ENCODE measurements at regions not wholly inside any gene's neighbourhood (a gene's known extent, or its start where the extent isn't known, plus 50 kb on each side); places are given as distances from the start of the nearest gene placed in this dataset.
"Not testable (repeated sequence)": the region's sequence is repeated elsewhere in the genome, so short reads cannot be mapped to it uniquely, and the experiment has no call there.

DNA sequence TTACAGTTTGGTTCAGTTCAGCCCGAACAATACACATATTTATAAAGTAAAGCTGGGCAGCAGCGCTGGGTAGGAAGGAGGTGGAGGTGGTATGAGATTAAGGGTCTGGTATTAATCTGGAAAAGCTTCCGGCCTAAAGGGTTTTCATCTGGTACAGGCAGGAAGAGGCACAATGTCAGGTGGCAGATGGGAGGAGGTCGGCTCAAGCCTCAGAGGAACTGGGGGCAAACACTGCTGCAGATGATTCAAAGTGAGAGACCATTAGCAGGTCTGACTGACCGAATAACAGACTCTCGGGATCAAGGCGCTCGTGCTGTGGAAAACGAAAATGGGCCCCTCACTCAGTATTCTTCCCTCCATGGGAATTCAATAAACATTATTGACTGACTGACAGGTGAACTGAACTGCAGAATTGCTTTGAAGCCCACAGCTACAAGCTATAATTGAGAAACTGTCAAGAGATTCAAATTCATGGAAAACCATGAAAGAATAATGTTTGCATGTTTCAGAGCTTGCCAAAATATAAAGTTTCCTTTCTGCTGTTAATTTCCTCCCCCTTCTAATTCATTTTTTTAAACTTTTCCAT lies 75.3 kb downstream of the TMEM167A start:
- DNase-seq (ENCODE audit: low read depth): no peak

DNA sequence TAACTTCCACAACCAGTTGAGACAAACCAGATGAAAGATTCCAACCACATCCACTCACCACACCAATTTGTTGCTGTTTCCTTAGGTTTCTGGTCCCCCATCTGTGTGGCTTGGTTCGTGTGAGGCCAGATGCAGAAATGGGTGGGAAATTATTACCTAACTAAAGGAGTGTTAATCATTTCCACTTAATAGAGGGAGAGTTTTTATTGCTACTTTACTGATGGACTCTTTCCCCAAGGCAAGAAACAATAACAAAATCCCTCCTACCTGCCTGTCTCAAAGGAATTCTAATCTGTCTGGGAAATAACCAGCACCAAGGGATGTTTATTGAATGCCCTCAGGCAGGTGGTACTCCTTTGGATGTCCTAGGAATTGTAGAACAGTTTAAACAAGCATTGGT lies 76.3 kb downstream of the TMEM167A start:
- DNase-seq (ENCODE audit: low read depth): no peak

DNA sequence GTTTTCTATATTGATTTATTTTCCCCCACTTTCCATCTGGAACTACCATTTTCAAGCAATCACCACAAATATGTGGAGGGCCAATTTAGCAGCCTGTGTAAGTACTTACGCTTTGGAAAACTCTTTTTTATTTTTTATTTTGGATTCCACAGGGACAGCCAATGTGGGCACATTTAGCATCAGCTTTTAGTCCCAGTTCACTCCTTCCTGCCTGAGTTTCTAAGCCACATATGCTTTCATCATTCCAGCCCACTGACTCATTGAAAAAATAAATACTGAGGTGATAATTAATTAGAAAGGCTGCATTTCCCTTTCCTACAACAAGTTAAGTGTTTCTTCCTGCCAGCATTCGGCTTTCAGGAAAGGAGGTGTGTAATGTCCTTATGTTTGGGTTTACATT lies 76.8 kb downstream of the TMEM167A start:
- DNase-seq (ENCODE audit: low read depth): peak; percentile 13

DNA sequence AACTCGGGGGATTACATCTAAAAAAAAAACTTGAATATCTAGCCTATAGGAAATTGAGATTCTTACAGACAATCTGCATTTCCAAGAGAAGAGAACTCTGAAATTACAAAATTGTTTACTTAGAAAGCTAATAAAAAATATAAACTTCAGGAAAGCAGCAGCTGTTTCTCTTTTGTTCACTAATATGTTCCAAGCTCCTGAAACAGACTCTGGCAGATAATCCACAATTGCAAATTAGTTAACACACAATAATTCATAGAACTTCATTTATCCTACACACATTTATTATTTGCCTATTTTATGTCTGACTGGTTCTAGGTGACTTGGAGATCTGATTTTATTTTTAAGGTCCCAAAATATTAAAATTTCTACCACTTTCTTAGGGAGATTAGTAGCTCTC lies 83.8 kb downstream of the TMEM167A start:
- DNase-seq (ENCODE audit: low read depth): no peak

DNA sequence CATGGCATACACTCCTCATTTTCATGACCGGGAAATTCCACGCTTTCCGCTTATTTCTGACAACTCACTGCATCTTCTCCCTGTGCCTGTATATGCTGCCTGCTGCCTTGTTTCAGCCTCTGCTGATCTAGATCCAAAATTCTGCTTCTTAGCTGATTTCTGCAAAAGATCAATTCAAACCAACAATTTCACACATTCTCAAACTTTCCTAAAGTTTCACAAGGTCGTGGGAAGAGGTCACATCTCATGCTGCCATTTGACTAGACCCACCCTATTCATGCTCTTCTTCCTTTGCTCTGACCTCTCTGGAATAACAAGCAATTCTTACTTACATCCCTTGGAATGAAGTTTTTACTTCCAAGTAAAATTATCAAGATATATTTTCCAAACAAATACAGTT lies 84.5 kb downstream of the TMEM167A start:
- no peak for DNase-seq (ENCODE audit: low read depth)

DNA sequence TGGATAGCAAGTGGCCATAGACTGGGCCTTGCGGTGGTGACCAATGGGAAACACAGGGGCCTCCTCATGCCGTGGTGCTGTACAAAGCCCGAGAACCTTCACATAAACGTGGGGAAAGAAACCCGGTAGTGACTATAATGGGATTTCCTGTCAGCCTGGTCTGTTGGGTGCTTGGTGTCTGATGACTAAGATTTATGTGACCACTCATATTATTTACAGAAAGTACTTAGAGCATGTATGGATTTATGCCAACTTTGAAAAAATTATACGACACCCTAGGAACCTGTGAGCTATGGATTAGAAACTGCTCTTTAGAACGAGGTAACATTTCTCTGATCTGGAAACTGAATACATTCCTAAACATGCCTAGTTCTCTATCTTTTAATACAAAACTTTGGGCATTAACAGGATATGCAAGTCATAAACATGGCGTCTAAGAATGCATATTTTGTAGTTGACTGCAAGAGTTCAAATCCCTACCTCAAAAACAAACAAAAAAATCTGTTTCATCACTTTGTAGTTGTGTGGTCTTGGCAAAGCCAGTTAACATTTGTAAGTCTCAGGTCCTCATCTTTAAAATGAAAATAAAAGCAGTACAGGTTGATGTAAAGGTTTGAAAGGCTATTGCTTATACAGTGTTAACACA lies 85.4 kb downstream of the TMEM167A start:
- DNase-seq (ENCODE audit: low read depth): peak; percentile 28

DNA sequence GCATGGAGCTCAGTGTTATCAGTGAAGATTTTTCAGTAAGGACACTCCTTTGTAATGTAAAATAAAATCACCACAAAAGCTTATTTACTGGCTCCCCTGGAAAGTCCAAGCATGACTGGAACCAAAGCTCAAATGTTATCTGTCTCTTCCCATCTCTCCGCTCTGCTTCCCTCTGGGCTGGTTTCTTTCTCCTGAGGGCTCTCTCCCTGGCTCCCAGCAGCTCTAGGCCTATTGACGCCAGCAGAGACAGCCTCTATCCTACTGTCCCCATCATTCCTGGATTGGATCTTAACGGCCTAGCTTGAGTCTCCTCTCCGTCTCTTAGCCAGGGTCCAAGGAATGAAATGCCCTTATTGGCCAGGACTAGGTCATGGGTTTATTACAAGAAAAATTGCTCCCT lies 86.1 kb downstream of the TMEM167A start:
- DNase-seq (ENCODE audit: low read depth): no peak

DNA sequence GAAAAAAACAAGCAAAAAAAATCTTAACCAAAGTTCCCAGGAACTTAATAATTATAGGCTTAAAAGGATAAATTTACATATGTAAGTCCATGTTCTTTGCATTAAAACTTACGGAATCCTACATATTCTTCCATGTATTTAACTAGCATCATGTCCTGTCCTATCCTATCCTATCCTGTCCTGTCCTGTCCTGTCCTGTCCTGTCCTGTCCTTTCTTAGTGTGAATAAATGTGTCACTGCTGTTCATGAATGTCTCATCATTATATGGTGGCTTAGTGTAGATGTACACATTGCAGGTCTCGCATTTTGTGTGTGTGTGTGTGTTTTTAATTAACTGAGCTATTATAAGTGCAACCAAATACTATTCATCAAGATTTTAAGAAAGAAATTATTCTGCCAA lies 90.0 kb downstream of the TMEM167A start:
- no peak for DNase-seq (ENCODE audit: low read depth)

DNA sequence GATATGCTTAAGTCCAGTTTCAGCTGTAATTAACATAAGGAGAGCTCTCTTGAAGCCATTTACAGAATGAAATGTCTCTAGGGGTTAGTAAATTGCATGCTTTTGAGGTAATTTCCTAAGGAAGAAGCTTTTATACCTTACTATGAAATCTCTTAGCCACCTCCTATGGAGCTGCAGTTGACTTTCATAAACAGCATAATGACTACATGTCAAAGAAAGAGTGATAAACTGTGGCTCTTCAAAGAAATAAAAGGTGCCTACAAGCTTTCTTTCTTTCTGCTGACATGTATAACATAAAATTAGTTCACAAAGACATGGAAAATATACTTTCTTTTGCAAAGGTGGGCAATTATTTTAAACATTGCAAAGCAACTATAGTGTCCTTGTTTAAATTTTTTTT lies 90.8 kb downstream of the TMEM167A start:
- no peak for DNase-seq (ENCODE audit: low read depth)

DNA sequence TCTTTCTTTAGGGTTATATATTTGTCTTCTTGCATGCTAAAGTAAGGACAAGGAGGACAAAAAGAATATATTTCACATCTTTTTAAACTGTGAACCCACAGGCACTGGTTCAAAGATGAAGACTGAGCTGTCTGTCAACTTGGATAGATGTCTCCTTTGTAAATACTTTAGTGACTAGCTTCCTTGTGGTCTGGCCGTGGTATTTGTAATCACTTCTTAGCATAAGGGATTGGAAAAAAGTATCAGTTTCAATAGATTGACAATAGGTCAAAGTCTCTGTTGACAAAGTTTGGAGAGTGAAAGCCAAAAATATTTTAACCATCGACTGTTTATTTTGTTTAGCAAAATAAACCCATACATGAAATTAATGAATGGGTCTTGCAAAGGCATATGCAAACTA lies 91.4 kb downstream of the TMEM167A start:
- DNase-seq (ENCODE audit: low read depth): no peak

DNA sequence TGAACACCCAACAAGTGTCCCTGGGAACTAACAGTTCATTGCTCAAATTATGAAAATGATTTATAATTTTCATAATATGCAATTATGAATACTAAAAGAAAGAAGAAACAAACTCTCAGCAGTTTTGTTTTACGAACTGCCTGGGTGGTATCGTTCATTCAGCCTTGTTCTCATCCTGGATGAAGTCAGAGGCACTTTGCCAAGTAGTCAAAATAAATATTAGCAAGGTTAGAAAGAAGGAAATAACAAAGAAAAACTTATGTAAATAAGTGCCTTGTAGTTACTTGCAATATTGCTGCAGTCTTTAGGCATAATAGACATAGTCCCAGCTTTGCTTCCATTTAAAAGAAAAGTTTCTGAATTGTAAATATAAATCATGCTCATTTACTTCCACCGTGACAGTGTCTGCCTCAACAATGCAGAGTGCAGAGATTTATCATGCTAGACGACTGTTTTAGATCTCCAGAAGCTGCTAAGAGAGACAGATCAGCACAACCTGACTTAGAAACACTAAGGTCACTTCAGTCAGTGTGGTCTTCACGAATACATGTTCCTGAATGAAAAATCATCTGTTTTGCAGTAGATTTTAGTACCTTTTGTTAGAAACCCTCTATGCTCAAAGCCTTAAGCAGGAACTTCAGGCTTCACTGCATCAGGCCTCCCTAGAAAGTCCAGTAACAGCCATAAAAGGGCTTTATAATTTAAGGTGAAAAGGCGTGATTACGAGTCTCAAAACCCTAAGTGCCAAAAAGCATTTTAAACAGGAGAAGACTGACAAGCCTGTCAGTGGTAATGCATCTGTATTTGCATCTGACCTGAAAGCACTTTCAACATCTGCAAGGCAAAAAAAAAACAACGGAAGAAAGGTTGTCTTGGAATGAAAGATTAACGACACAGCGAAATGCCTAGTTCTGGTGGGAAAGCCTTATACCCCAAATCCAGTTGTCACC lies 92.1 kb downstream of the TMEM167A start:
- DNase-seq (ENCODE audit: low read depth): no peak

DNA sequence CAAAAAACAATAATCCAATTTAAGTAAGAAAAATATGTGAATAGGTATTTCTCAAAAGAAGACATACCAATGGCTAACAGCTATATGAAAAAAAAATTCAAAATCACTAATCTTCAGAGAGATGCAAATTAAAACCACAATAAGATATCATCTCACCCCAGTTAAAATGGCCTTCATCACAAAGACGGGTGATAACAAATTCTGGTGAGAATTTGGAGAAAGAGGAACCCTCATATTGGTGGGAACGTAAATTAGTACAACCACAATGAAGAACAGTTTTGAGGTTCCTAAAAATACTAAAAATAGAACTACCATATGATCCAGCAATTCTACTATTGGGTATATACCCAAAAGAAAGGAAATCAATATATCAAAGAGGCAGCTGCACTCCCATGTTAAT lies 94.3 kb downstream of the TMEM167A start:
- no peak for DNase-seq (ENCODE audit: low read depth)

DNA sequence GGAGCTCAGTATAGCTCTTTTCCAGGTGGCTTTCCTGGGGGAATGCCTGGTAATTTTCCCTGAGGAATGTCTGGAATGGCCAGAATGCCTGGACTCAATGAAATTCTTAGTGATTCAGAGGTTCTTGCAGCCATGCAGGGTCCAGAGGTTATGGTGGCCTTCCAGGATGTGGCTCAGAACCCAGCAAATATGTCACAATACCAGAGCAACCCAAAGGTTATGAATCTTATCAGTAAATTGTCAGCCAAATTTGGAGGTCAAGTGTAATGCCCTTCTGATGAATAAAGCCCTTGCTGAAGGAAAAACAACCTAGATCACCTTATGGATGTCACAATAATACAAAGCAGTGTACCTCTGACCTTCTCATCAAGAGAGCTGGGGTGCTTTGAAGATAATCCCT lies 100.3 kb downstream of the TMEM167A start:
- DNase-seq (ENCODE audit: low read depth): peak; percentile 23

DNA sequence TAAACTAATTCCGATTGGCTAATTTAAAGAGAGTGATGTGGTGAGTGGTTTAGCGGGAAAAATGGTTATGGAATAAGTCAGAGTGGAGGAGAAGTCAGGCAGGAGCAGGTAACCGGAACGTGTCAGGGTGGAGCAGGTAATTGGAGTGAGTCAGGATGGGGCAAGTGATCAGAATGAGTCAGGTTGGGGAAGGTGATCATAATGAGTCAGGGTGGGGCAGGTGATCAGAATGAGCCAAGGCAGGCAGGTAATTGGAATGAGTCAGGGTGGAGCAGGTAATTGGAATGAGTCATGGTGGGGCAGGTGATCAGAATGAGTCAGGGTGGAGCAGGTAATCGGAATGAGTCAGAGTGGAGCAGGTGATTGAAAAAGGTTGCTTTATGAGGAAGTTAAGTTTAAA lies 101.4 kb downstream of the TMEM167A start:
- no peak for DNase-seq (ENCODE audit: low read depth)

DNA sequence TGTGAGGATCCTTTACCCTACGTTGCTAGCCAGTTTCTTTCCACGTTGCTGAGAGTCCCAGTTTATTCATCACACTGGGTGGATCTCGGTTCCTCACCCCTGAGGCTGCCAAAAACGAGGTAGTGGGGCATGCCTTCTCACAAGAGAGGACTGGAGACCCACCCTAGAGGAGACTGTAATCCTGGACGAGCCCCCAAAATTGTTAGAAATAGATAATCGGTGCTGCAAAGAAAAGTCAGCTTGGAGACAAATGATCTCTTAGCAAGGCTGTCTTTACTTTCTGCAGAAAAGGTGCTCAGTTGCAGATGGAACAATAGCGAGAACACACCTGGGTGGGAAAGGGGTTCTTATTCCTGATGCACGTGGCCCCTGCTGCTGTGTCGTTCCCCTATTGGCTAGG lies 101.8 kb downstream of the TMEM167A start:
- DNase-seq (ENCODE audit: low read depth): no peak

DNA sequence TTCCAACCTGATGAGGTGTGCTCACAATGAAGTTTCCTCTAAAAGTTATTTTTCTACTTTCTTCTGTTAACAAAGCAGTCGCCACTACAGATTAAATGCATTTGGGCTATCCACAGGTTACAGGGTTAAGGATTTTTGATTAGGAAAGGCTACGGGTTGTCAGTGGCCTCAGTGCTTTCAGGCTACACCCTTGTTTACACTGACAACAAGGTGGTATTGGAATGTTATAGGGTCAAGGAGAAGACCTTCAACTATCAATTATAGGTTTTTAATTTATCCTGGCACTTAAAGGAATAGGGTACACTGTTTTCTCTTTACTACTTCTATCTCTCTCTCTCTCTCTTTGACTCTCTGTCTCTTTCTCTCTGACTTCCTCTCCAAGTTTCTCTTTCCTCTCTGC lies 102.8 kb downstream of the TMEM167A start:
- DNase-seq (ENCODE audit: low read depth): not testable (repeated sequence)

DNA sequence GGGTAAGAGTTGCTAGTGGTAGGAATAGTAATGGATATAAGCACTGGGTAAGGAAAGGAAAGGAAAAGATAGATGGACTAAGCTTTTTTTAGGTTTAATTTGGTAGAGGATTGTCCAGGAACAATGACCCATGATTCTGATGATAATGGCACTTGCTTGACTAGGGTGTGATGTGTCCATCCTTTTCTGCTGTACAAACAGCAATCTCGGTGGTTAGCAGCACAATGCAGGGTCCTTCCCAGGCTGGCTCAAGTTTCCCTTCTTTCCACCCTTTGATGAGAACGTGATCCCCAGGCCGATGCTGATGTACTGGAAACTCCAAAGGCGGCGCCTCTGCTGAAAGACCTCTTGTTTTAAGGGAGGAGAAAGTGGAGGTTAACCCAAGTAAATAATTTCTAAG lies 105.3 kb downstream of the TMEM167A start:
- no peak for DNase-seq (ENCODE audit: low read depth)

DNA sequence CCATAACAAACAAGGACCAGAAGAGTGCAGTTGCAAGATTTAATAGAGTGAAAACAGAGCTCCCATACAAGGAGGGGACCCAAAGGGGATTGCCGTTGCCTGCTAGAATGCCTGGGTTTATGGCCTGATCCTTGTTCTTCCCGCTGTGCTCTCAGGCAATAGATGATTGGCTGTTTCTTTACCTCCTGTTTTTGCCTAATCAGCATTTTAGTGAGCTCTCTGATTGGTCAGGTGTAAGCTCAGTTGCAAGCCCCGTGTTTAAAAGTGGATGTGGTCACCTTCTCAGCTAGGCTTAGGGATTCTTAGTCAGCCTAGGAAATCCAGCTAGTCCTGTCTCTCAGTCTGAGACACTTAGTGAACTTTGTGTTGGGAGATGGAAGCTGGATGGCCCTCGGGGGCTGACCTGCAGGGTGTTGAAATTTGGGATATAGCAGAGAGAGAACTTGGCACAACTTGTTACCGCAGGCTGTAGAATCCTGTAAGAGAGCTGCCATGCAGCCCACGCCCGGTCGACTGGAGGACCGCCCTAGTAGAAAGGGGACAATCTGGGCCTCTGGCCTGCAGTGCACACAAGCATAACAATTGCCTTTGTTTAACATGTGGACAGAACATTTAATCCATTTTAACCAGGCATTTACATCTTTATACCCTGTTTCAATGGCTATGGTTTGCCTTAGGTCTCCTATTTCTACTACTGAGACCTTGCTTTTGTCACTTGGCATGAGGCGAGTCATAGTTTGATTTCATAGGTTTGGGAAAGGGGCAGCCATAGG lies 106.0 kb downstream of the TMEM167A start:
- DNase-seq (ENCODE audit: low read depth): not testable (repeated sequence)

DNA sequence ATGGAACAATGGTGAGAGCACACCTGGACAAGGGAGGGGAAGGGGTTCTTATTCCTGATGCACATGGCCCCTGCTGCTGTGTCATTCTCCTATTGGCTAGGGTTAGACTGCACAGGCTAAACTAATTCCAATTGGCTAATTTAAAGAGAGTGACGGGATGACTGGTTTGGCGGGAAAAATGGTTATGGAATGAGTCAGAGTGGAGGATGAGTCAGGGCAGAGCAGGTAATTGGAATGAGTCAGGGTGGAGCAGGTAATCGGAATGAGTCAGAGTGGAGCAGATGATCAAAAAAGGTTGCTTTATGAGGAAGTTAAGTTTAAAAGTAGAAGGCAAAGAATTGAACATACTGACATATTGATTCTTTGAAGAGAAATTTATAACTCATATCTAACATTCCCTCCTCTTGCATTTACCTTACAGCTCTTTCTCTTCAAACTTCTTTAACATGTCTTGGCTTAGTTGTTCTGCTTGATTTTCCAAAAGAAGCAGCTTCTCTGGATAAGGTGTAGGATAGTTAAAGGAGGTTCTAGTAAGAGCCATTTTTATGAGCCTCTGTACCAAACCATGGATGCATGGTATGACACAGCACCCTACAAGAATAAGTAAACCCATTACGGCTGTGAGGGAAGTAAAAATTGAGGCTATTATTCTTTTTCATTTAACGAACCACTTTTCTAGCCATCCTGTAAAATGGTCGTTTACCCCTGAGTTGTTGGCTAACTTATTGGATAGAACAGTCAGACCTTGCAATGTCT lies 107.8 kb downstream of the TMEM167A start:
- DNase-seq (ENCODE audit: low read depth): not testable (repeated sequence)

DNA sequence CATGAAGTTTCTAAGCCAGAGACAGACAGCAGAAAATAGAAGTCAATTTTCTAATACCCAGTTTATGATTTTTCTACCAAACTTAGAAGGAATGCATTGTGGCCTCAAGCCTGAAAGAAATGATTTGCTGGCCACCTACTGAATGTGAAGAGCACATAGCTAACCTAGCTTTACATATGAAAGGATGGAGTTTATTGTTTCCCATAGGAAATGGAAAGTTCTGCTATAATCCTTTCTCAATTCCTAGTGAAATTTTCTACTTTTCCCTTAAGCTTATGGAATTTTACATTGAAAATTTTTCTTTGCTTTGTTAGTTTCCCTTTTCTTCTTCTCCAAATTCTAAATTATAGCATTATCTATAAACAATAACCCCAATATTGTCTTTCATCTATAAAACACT lies 110.1 kb downstream of the TMEM167A start:
- no peak for DNase-seq (ENCODE audit: low read depth)

DNA sequence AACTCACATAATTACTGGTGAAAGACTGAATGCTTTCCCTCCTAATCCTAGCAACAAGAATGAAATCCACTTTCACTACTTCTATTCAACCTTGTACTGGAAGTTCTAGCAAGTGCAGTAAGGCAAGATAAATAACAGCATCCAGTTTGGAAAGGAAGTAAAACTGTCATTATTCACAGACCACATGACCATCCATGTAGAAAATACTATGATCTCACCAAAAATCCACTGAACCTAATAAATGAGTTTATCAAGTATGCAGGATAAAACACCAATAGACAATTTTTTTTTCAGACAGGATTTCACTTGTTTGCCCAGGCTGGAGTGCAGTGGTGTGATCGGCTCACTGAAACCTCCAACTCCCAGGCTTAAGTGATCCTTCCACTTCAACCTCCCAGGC lies 117.7 kb downstream of the TMEM167A start:
- DNase-seq (ENCODE audit: low read depth): no peak

DNA sequence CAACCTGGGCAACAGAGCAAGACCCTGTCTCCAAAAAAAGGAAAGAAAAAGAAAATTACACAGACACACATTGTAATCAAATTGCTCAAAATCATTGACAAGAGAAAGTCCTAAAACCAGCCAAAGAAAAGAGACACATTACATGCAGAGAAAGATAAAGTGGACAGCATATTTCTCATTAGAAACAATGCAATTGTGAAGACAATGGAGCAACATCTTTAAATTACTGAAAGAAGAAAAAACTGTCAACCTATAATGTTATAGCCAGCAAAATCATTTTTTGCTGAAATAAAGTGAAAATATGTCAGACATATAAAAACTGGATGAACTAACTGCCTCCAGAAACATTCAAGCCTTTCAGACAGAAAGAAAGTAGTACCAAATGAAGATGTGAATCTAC lies 120.6 kb downstream of the TMEM167A start:
- no peak for DNase-seq (ENCODE audit: low read depth)
